H9 (cell line): ENCODE measurements at regions not wholly inside any gene's neighbourhood (a gene's known extent, or its start where the extent isn't known, plus 50 kb on each side); places are given as distances from the start of the nearest gene placed in this dataset.

Source experiments
- DNase-seq: peaks from one replicate; pipeline ENCODE4 v3.0.0-alpha.2; 2017
- H2AFZ ChIP-seq: one replicate; pipeline ENCODE4 v1.6.1; 2013; ENCODE audit warnings: mild to moderate bottlenecking, low read length, control low read depth, moderate library complexity
- H2AK5ac ChIP-seq: 2 replicates; pipeline ENCODE4 v1.6.1; 2013; ENCODE audit warnings: low read length, control low read depth, mixed read lengths; ENCODE audit not compliant: insufficient read length
- H2BK120ac ChIP-seq: one replicate; pipeline ENCODE4 v1.6.1; 2013; ENCODE audit warnings: low read depth, mild to moderate bottlenecking, low read length, control low read depth, inconsistent platforms; ENCODE audit not compliant: poor library complexity, severe bottlenecking
- H2BK12ac ChIP-seq: 2 replicates; pipeline ENCODE4 v1.6.1; 2013; ENCODE audit warnings: low read length, control low read depth, mixed read lengths, low read depth; ENCODE audit not compliant: insufficient read length
- H2BK15ac ChIP-seq: 2 replicates; pipeline ENCODE4 v1.6.1; 2013; ENCODE audit warnings: low read depth, low read length, control low read depth
- H2BK20ac ChIP-seq: one replicate; pipeline ENCODE4 v1.6.1; 2013; ENCODE audit warnings: low read depth, mild to moderate bottlenecking, low read length, control low read depth, inconsistent platforms; ENCODE audit not compliant: poor library complexity, severe bottlenecking
- H2BK5ac ChIP-seq: 2 replicates; pipeline ENCODE4 v1.6.1; 2013; ENCODE audit warnings: low read length, control low read depth, mixed read lengths; ENCODE audit not compliant: insufficient read length
- H3K14ac ChIP-seq: 2 replicates; pipeline ENCODE4 v1.6.1; 2013; ENCODE audit warnings: low read length, control low read depth; ENCODE audit not compliant: insufficient read depth
- H3K18ac ChIP-seq: 2 replicates; pipeline ENCODE4 v1.6.1; 2013; ENCODE audit warnings: low read depth, mild to moderate bottlenecking, mixed read lengths, low read length, control low read depth; ENCODE audit not compliant: insufficient read length
- H3K23ac ChIP-seq: 2 replicates; pipeline ENCODE4 v1.6.1; 2013; ENCODE audit warnings: low read length, control low read depth, mixed read lengths, low read depth; ENCODE audit not compliant: insufficient read length
- H3K23me2 ChIP-seq: 2 replicates; pipeline ENCODE4 v1.6.1; 2013; ENCODE audit warnings: low read depth, mild to moderate bottlenecking, mixed read lengths, low read length, control low read depth; ENCODE audit not compliant: insufficient read length, poor library complexity, severe bottlenecking
- H3K27ac ChIP-seq: 2 replicates; pipeline ENCODE4 v1.5.1; 2013; ENCODE audit warnings: low read length, control low read depth, mixed read lengths, low read depth; ENCODE audit not compliant: insufficient read length
- H3K27me3 ChIP-seq: 2 replicates; pipeline ENCODE4 v1.6.1; 2013; ENCODE audit warnings: low read length, control low read depth, inconsistent platforms; ENCODE audit not compliant: insufficient read depth
- H3K4ac ChIP-seq: 2 replicates; pipeline ENCODE4 v1.6.1; 2013; ENCODE audit warnings: low read depth, mild to moderate bottlenecking, control low read depth, inconsistent platforms, low read length, moderate library complexity
- H3K4me1 ChIP-seq: 2 replicates; pipeline ENCODE4 v1.6.1; 2013; ENCODE audit warnings: low read length, control low read depth, inconsistent platforms; ENCODE audit not compliant: insufficient read depth
- H3K4me2 ChIP-seq: 2 replicates; pipeline ENCODE4 v1.6.1; 2013; ENCODE audit warnings: low read length, control low read depth, mixed read lengths; ENCODE audit not compliant: insufficient read length, insufficient read depth
- H3K56ac ChIP-seq: 2 replicates; pipeline ENCODE4 v1.6.1; 2013; ENCODE audit warnings: low read depth, mild to moderate bottlenecking, mixed read lengths, low read length, control low read depth; ENCODE audit not compliant: insufficient read length
- H3K79me1 ChIP-seq: 2 replicates; pipeline ENCODE4 v1.6.1; 2013; ENCODE audit warnings: low read depth, mild to moderate bottlenecking, moderate library complexity, low read length, control low read depth, inconsistent platforms; ENCODE audit not compliant: insufficient read depth, poor library complexity, severe bottlenecking
- H3K79me2 ChIP-seq: 2 replicates; pipeline ENCODE4 v1.6.1; 2013; ENCODE audit warnings: low read length, control low read depth, inconsistent platforms; ENCODE audit not compliant: insufficient read depth
- H3K9ac ChIP-seq: 2 replicates; pipeline ENCODE4 v1.6.1; 2013; ENCODE audit warnings: low read length, control low read depth, mixed read lengths; ENCODE audit not compliant: insufficient read length; ENCODE audit errors: extremely low read depth
- H3K9me3 ChIP-seq: one replicate; pipeline ENCODE4 v1.6.1; 2013; ENCODE audit warnings: low read depth, low read length, inconsistent platforms; ENCODE audit not compliant: control insufficient read depth
- H3T11ph ChIP-seq: one replicate; pipeline ENCODE4 v1.6.1; 2013; ENCODE audit warnings: mild to moderate bottlenecking, low read length, control low read depth, inconsistent platforms
- H4K20me1 ChIP-seq: one replicate; pipeline ENCODE4 v1.6.1; 2013; ENCODE audit not compliant: control insufficient read depth, insufficient read length, insufficient read depth
- H4K5ac ChIP-seq: 2 replicates; pipeline ENCODE4 v1.6.1; 2013; ENCODE audit warnings: low read depth, mild to moderate bottlenecking, mixed read lengths, low read length, control low read depth; ENCODE audit not compliant: insufficient read length
- H4K8ac ChIP-seq: replicated peaks from 2 replicates; pipeline ENCODE4 v1.6.1; 2013; ENCODE audit warnings: low read length, control low read depth, mixed read lengths, low read depth; ENCODE audit not compliant: insufficient read length
- H4K91ac ChIP-seq: 2 replicates; pipeline ENCODE4 v1.6.1; 2013; ENCODE audit warnings: low read depth, mild to moderate bottlenecking, moderate library complexity, mixed read lengths, low read length, control low read depth; ENCODE audit not compliant: insufficient read length
- H3K27ac Mint-ChIP-seq, 3 experiments: 2 replicates in 2 of 3; 3 replicates in 1 of 3; pipeline ENCODE4 v1.8.0; 2020 to 2021; ENCODE audit warnings: mixed read lengths in 3 of 3, mild to moderate bottlenecking in 1 of 3, moderate library complexity in 1 of 3
- H3K27me3 Mint-ChIP-seq: 2 replicates; pipeline ENCODE4 v1.8.0; 2021; ENCODE audit warnings: low read depth, mild to moderate bottlenecking, moderate library complexity, mixed read lengths
- H3K36me3 Mint-ChIP-seq, 3 experiments: 2 replicates in 2 of 3; 3 replicates in 1 of 3; pipeline ENCODE4 v1.8.0; 2020 to 2021; ENCODE audit warnings: low read depth in 3 of 3, mixed read lengths in 3 of 3; ENCODE audit not compliant: insufficient read depth in 1 of 3
- H3K4me1 Mint-ChIP-seq, 2 experiments: 2 replicates each; pipeline ENCODE4 v1.8.0; 2020; ENCODE audit warnings: mixed read lengths in 2 of 2
- H3K4me3 Mint-ChIP-seq, 2 experiments: 2 replicates in 1 of 2; 3 replicates in 1 of 2; pipeline ENCODE4 v1.8.0; 2020 to 2021; ENCODE audit warnings: mild to moderate bottlenecking in 2 of 2, mixed read lengths in 2 of 2, moderate library complexity in 1 of 2
- H3K9me3 Mint-ChIP-seq, 2 experiments: 2 replicates in 1 of 2; 3 replicates in 1 of 2; pipeline ENCODE4 v1.8.0; 2020; ENCODE audit warnings: mild to moderate bottlenecking in 2 of 2, mixed read lengths in 2 of 2, moderate library complexity in 1 of 2
- CTCF ChIP-seq: fragments of 200-600 bp; sonication (generic); conservative IDR thresholded peaks from 3 replicates; pipeline ENCODE4 v1.8.0; 2021; ENCODE audit warnings: antibody characterized with exemption, mild to moderate bottlenecking
- WGBS: extraction: QIAGEN DNeasy Blood & Tissue Kit; methylation state at CpG from one replicate; pipeline ENCODE4 v1.1.7; 2013; ENCODE audit warnings: missing lambda C conversion rate, low lambda C conversion rate, mixed read lengths; ENCODE audit not compliant: insufficient read length; ENCODE audit errors: extremely low coverage; 5-methylcytosine and 5-hydroxymethylcytosine counted together

GRCh38 chr7:13737563-13737962, 251.9 kb downstream of the ETV1 start:
- Histone ChIP-seq H2BK20ac (no peak overlapping the region), H3K9ac (no peak overlapping the region), H2AK5ac (no peak overlapping the region), H2BK12ac (no peak overlapping the region), H3K4me1 (no peaks in the 10 kb centered on the region), H2BK15ac (no peak overlapping the region), H3K9me3 (no peaks in the 10 kb centered on the region), H3K27me3 (no peaks in the 10 kb centered on the region), H4K5ac (no peak overlapping the region), H3K79me2 (no peaks in the 10 kb centered on the region), H4K20me1 (no peaks in the 10 kb centered on the region), H3K4ac (no peak overlapping the region), H4K8ac (no peak overlapping the region), H2BK5ac (no peak overlapping the region), H2BK120ac (no peak overlapping the region), H3K4me2 (no peak overlapping the region), H3K18ac (no peak overlapping the region), H3K56ac (no peak overlapping the region), H4K91ac (no peak overlapping the region), H3K79me1 (no peaks in the 10 kb centered on the region), H2AFZ (no peak overlapping the region), H3K27ac (no peak overlapping the region), H3K14ac (no peak overlapping the region), H3K23me2 (no peaks in the 10 kb centered on the region), H3T11ph (no peak overlapping the region), H3K23ac (no peak overlapping the region)
- Mint-ChIP-seq H3K36me3 (no peaks in the 10 kb centered on the region), H3K4me3 (no peak overlapping the region), H3K27ac (no peak overlapping the region), H3K9me3 (no peaks in the 10 kb centered on the region), H3K4me1 (peaks cover 0 to 15% of the 10 kb centered on the region in 2 experiments; a peak in 2 of 4 replicates), H3K27me3 (no peaks in the 10 kb centered on the region)
- DNase-seq, result no peak
- no CpG with 5 or more reads among the region's 2 CpGs for WGBS
- no peak for TF ChIP-seq CTCF
